NOMO-1 (cell line): ENCODE measurements at regions not wholly inside any gene's neighbourhood (a gene's known extent, or its start where the extent isn't known, plus 50 kb on each side); places are given as distances from the start of the nearest gene placed in this dataset.
"Not testable (repeated sequence)": the region's sequence is repeated elsewhere in the genome, so short reads cannot be mapped to it uniquely, and the experiment has no call there.

Source experiments
- DNase-seq, 2 experiments: peaks; one replicate each; lab custom pipeline; 2025; ENCODE audit not compliant: unreplicated experiment in 2 of 2; lab: John Stamatoyannopoulos, UW

DNA sequence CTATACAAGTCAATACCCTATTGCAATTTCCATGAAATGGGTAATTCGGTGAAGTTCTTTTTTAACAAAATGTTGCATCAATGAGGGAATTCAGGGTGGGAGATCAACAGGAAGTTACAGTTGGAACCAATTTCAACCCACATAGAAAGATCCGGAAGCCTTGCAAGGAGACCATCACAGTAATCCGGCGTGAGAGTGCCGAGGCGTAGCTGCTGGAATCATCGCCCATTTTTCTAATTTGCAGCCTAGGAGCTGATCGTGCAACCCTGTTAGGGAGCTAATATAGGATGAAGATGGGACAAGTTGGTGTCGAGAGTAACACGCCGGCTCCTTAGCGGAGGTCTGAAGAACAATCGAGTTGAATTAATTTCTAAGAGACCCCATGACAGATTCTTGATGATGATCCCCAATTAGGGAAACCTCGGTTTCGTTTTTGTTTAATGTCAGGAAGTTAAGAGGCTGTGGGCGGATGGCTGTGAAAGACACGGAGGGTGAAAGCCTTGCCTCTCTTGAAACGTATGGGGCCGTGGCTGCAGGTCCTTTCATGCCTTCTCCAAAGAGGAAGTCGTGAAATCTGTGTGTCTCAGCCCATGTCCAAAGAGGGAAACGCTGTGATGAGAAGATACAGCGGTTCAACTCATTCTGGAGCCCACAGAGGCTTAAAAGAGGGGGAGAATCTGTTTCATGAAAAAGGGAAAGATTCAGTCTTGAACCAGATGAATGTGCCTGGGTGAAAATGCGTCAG is 51.2 kb upstream of the CARD11 start:
- DNase-seq = peak; percentile 86 to 92

DNA sequence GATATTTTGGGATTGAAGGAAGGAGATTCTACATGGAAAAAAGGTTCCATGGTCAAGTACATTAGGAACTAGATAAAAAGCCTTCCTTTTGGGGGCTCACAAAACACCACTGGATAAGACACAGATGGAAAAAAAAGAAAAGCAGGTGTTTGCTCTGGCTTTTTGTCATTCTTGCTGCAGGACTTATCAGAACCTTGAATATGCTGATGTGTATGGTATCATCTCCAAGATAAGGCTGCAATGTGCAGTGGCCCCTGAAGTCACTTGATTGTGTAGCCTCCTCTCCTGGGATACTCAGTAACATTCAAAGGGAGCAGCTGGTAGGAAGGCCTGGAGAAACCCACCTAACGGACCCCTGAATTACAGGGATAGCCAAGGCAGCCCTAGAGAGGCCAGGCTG is 54.1 kb upstream of the CARD11 start:
- no peak for DNase-seq

DNA sequence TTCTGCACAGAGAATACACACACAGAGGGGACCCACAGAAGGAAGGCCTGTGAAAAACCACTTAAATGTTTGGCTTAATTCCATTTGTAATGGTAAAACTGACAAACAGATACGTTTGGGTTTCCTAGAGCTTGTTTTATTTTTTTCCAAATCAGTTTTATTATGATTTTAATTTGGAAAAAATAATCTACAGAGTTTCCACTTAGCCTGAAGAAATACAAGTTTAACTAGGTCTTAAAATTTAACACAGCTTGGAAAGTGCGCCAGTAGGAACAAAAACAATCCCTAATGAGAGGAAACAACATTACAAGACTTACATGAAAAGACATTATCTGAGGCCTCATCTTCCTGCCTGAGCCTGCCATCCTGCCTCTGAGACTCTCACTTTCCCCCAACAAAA is 58.5 kb upstream of the CARD11 start:
- DNase-seq = no peak

DNA sequence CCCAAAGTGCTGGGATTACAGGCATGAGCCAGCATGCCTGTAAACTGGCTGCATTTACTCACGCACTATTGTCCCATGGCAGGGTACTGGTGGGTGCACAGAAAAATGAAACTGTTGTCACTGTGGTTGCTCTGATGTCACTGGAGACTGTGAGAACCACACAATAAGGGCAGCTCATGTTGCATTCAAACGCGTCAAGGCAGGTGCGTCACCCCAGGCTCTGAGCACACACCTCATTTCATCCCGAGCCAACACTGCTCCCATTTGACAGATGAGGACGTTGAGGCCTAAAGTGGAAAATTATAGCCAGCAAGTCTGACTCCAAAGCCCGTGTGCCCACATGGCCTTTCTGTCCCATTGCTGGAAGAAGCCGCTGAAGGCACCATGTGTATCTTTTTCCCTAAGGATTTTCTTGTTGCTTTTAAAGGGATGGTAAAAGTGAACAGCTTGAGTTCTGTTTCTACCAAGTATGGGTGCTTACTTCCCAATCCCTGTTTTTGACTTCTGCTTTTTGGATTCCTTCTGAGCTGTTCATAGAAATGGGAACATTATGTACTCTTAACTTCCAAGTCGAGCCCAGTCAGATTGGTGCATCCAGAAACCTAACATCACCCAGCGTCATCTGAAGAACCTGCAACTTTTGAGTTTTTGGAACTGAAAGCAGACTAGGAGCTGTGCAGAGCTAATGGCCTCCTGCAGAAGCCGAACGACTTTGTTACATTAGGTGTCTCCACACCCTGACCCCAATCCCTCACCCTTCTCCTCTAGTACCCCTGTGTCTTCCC is 60.1 kb upstream of the CARD11 start:
- DNase-seq = no peak

DNA sequence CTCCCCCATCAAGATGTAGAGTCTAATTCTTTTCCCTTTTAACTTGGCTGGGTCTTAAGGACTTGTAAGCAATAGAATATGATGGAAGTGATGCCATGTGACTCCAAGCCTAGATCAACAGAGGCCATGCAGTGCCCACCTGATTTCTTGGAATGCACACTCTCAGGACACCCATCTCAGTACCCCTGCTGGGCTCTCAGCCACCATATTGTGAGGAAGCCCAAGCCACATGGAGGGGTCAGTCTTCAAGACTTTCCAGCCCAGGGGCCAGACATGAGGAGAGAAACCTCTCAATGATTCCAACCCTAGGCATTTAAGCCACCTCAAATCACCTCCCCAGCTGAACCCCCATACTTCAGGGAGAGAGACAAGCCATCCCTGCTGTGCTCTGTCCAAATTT is 62.2 kb upstream of the CARD11 start:
- DNase-seq = no peak

DNA sequence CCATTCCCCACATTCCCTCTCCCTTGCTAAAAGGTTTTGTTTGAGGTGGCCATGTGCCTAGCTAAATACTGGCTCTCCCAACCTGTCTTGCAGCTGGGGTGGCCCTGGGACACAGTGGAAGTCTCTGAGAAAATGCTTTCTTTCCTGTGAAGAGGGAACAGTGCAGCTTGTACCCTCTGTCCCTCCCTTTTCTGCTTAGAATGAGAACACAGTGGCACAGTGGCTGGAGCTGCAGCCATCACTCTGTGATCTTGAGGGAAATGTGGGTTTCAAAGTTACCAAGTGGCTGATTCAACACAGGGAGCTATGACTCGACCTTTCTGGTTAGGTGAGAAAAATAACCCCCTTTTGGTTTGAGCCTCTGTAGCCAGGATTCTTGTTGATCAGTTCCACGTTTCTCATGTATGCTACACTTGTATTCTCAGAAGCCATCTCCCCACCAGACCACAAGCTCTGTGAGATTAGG is 62.7 kb upstream of the CARD11 start:
- no peak for DNase-seq

DNA sequence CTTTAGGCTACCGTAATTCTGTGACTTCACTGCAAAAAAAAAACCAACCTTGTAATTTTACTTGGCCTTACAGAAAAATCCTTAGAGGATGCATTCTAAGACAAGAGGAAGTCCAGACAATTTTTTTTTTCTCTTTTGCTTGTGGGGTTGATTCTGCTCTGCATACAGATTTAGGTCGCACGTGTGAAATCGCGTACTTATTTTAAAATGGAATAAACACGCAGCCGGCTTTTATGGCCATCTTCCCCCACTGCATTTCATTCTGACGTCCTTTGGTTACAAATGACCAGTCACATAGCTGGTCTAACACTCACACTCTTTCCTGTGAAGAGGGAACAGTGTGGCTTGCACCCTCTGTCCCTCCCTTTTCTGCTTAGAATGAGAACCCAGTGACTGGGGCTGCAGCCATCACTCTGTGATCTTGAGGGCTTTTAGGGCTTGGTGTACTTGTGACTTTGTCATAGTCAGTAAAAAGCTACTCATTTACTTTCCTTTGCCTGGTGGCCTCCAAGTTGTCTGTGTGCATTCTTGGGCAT is 63.6 kb upstream of the CARD11 start:
- DNase-seq = no peak

DNA sequence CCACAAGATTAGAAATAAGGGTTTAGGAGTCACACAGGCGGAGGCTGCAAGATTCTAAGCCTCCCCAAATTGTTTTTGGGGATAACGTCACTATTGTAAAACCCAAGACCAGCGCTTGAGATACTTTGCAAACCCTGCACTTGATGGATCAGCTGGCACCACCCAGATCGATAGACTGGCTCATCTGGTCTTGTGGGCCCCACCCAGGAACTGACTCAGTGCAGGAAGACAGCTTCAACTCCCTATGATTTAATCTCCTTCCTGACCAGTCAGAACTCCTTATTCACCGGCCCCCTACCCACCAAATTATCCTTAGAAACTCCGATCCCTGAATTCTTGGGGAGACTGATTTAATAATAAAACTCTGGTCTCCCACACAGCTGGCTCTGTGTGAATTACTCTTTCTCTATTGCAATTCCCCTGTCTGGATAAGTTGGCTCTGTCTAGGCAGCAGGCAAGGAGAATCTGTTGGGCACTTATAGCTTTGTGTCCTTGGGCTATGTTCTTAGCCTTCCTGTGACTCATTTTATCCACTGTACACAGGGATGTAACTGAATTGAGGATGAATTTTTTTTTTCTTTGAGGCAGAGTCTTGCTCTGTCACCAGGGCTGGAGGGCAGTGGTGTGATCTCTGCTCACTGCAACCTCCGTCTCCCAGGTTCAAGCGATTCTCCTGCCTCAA is 64.4 kb upstream of the CARD11 start:
- no peak for DNase-seq

DNA sequence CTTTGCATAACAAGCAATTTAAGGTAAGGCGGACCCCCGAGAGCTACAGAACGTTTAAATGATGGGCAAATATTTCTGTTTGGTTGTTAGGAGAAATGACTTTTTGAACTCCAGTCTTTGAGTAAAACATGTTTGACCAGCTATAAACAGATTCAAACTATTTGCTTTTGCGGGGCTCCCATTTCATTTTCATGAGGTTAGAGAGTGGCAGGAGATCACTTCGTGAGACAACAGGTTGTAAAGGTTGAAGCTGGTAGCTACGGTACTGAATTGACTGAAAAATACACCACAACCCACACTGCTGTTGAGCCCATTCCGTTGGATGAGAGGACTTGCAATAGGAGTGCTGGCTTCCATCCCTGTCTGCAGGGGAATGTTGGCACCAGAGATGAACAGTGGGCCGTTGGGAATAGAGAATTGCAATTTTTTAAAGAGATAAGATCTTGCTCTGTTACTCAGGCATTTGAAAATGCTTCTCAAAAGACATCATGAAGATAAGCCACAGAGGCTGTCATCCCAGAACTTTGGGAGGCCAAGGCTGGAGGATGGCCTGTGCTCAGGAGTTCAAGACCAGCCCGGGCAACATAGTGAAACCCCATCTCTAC is 65.7 kb upstream of the CARD11 start:
- no peak for DNase-seq

DNA sequence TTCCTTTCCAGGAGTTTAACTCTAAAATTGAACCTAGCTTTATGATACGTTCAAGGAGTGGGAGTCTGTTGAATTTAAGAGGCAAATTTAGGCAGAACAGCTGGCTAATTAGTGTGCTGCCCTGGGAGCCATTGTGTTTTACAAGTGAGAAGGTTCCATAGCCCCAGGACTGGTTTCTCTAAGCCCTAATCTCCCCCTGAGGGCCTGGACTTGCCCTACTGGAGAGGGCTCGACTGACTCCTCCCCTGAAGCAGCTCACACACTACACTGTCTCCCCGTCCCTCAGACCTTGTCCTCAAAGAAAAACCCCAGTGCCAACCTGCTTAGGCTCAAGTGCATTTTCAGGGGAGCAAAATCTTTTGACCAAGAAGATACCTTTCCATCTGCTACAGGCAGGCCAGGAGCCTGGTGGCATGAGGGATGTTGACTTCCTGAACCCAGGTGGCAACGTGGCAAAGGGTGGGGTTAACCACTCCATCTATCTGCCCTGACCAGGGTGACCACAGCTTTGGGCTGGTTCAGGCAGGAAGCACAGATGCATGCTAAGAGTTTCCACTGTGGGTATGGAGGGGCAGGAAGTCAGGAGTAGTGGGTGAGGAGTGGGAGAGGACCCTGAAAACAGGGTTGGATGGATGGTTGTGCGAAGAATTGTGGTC is 68.9 kb upstream of the CARD11 start:
- DNase-seq = no peak

DNA sequence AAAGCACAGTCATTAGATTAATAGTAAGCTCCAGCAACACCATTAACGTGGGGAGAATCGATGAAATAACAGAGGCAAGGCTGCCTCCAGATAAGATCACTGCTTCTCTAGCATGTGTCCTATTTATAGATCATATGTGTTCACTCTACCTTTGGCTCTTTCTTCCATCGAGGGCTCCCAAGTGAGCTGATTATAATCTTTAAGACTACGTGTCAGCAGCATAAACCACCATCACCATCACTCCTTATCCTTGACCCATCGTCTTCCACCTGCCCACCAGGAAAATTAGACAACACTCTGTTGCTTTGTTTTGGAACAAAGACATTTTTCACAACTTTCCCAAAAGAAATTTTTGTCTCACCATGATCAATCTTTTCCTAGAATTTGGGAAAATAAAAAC is 71.2 kb upstream of the CARD11 start:
- no peak for DNase-seq

DNA sequence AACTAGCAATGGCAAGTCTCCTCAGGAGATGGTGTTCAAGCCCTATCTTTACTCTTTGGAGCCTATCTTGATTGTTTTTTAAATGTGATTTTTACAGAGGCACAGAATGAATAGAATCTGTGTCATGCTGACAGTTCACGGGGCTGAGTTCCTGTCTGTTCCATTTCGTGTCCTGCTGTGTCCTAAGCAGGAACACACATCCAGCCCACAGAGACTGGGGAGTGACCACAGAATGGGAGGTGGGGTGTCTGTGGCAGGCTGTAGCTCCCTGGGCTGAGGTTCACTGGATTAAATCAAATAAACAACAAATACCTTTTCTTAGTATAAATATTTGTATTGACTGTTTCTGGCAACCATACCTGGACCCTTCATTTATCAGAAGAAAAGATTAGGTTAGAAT is 73.4 kb upstream of the CARD11 start:
- no peak for DNase-seq

DNA sequence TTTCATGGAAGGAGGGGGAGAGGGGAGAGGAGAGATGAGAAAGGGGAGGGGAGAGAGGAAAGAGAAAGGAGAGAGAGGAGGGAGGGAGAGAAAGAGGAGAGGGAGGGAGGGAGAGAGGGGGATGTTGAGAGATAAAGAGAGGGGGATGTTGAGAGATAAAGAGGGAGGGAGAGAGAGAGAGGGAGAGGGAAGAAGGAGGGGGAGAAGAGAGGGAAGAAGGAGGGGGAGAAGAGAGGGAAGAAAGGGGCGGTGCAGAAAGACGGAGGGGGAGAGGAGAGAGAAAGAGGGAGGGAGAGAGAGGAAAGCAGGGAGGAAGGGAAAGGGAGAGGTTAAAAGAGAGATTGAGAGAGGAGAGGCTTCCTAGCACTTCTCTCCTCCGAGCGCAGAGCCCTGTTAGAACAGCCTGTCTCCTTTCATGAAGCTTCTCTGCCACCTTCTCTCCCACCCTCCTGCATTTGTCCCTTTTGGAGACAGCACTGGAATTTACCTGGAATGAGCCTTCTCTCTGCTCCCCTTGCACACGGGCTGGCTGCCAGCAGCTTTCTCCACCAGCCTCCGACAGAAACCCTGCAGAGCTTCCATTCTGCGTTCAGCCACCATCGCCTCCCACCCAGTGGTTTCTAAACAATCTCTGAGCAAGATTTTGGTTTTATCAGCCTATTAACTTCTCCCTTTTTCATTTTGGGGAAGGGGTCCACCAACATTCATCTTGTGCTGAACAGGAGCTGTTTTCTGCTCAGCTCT is 74.0 kb upstream of the CARD11 start:
- no peak for DNase-seq

DNA sequence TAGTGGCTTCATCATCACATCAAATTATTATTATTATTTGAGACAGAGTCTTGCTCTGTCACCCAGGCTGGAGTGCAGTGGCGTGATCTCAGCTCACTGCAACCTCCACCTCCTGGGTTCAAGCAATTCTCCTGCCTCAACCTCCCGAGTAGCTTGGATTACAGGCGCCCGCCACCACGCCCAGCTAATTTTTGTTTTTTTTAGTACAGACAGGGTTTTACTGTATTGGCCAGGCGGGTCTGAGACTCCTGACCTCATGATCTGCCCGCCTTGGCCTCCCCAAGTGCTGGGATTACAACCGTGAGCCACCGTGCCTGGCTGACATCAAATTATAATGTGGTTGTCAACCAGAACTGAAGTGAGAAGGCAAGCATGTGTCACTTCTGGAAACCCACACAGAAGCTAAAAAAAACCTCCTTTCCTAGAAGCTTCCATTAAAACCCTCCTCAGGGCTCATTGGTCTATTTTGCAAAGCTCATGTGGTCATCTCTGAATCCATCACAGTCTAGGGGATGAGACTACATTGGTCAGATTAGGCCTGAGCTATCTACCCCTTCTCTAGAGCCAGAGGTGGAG is 75.8 kb upstream of the CARD11 start:
- DNase-seq = not testable (repeated sequence)

DNA sequence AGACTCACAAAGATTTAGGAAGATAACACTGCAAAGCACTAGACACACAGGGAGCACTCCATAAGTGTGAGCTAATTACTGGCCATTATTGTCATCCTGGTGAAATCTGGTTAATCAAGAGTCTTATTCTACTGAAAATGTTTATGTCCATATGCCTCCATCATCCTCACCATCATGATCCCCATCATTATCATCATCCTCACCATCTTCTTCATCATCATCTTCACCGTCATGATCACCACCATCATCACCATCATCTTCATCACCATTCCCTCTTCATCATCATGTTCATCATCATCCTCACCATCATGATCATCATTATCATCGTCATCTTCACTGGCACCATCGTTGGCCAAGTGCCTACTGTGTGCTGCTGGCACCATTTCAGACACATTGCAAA is 76.3 kb upstream of the CARD11 start:
- no peak for DNase-seq

DNA sequence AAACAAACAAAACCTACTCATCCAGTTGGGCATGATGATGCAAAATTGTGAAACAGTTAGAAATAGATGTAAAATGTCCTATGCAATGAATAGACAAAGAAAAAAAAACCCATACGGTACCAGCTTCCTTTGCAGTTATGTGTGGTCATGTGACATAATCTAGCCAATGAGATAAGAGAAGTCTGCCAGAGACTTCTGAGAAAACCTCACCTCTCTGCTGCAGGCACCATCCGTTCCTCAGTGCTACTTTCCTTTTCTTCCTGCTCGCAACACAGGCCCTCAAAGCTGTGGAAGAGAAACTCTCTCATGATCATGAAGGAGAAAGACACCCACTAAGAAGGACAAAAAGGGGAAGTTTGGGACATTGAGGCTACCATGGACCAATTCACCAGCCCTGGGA is 76.8 kb upstream of the CARD11 start:
- DNase-seq = no peak

DNA sequence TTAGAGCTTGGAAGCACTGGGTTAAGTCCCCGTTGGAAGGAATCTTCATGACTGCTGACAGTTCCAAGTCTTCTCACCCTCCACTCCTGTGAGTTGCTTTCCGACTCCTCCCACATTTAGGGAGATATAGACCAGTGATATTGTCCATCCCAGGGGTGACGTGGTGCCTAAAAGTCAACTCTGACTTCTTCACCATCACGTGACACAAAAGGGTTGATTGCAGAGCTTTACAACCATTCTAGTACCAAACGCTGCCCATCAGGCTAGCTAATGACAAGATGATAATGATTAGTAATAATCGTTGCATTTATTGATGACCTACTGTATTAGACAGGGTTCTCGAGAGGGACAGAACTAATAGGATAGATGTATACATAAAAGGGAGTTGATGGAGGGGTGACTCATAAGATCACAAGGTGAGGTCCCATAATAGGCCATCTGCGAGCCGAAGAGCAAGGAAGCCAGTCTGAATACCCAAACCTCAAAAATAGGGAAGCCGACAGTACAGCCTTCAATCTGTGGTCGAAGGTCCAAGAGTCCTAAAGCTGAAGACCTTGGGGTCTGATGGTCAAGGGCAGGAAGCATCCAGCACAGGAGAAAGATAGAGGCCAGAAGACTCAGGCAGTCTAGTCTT is 85.3 kb upstream of the CARD11 start:
- DNase-seq = no peak

DNA sequence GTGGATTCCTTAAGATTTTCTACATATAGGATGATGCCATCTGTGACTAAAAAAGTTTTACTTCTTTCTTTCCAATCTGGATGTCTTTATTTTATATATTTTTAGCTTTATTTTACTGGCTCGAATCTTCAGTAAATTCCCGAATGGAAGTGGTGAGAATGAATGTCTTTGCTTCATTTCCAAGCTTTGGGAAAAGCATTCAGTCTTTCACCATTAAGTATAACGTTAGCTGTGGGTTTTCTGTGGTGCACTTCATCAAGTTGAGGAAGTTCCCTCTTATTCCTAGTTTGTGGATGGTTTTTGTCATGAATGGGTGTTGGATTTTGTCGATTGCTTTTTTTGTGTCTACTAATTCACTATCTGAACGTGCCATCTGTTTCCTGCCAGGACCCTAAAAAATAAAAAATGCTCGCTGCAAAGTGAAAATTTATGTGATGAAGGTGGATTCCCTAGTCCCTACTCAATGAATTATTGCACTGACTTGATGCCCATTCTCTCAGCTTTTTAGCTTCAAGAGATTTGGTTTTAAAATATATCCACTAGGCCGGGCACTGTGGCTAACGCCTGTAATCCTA is 90.2 kb upstream of the CARD11 start:
- DNase-seq = no peak

DNA sequence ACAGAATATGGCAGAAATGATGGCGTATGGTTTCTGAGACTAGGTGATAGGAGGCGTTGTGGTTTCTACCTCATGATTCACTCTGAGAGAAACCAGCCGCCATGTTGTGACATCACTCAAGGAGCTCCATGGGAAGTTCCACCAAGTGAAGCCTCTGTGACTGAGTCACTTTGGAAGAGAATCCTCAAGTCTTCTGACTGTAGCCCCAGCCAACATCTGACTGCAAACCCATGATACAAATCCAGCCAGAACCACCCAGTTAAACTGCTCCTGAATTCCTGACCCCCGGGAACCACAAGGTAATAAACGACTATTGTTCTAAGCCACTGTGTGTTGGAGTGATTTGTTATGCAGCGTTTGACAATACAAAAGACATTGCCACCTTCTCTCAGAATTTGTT is 91.1 kb upstream of the CARD11 start:
- DNase-seq = no peak
